Hypothalamus (tissue), 51 donors: ENCODE measurements at regions not wholly inside any gene's neighbourhood (a gene's known extent, or its start where the extent isn't known, plus 50 kb on each side); places are given as distances from the start of the nearest gene placed in this dataset.
A peak's percentile ranks its signal among the peaks of the same experiment; 100 is the strongest.

Experiments
- DNase-seq, 51 donors: peaks; one replicate each; lab custom pipeline; 2025; lab: John Stamatoyannopoulos, UW

DNA sequence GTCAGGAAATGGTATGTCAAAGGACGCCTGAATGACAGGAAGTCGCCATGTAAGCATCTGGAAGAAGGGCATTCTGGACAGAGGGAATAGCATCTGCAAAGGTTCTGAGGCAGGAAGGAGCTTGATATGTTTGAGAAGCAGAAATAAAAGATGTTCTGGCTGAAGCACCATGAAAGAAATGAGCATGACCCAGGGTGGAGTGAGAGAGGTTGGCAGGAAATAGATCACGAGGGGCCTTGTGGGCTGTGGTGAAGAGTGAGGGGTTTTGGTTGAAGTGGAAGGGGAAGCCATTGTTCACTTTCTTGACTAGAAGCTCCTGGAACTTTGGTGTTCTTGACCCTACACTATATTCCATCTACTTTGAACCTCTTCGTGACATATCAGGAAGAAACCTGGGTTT lies 99.4 kb upstream of the PARP11 start:
- no peak for DNase-seq

DNA sequence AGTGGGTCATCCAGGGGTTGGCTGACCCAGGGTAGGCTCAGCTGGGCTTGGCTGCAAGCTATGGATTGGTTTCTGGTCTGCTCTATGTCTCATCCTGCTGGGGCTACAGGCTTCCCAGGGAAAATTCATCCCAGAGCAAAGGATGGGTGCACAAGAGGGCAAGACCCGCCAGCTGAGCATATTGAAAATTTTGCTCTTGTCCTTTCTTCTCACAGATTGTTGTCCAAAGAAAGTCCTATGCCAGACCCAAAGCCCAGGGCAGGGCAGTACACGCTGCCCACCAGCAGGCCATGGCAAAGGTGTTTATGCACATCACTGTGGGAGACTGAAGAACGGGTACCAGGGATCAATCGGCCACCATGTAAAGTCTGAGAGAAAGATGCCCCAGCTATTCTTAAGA lies 95.3 kb upstream of the PARP11 start:
- DNase-seq, result no peak

DNA sequence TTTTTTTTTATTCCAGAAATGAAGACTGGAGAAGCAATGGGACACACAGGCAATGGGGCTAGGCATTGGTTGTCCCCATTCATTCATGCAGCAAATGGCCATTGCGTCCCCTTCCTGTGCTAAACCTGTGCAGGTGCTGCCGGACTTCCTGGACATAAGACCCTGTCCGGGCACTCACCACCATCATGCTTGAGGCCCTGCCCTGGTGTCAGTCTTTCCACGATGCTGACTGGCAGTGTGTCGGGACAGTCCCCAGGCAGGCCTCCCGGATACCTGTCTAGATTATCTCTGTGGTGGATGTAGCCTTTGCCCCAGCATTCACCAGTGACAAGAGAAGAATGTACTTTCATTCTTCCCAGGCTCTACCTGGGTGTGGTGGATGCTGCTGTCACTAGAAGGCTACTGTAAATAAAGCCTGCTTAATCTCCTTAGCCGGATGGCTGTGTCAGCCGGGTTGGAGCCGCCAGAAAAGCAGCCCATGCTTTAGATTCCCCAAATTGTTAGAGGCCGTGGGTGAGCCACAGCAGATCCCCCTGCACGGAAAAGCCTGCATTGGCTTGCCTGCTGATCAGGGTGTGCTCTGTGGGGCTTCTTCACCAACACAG lies 94.5 kb upstream of the PARP11 start:
- DNase-seq, result no peak

DNA sequence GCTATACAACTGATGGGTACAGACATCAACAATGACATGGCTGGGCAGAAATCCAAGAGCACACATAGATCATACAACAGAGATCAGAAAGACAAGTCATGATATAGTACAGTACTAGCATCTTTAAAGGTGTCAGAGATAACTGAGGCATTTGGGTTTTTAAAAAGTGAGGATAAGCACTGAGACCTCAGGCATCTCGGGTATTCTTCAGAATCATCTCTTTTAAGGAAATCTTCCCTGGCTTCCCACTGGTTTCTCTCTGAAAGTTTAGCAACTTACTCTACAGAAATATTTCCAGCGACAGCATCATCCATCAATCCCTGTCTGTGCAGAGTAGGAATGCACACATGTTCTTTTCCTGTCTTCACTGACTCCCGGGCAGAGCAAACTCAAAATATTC lies 93.2 kb upstream of the PARP11 start:
- no peak for DNase-seq

DNA sequence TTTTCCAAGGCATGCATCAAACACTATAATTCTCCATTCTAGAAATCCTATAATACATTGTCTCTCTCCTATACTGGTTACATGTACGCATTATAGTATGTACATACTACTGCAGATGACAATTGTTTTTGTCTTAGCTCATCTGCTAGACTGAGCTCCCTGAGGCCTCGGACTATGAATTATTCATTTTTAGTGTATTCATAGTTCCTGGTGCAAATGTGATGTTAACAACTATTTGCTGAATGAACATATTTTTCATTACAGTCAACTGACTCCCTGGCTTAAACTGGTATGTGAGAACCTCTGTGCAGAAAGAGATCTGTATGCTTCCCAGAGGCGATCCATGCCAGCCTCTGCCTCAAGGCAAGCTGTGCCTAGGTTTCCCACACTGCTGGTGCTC lies 91.8 kb upstream of the PARP11 start:
- DNase-seq, result no peak

DNA sequence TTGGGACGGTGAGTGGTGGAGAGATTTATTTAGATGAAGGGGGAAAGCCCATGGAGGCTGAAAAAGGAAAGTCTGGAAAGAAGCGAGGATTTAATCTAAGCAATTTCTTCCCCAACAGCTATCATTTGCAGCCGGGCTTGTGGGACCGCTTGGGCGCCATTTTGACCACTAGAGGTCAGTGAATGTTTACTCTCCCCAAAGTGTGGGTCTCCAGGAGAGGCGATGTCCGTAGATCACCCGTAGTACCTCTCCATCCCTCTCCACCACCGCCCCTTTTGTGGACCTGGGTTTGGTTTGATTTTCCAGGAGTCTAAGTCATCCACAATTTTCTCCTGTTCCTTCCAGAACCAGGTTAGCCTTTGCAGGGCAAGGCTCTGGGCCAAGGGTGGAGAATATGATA lies 91.2 kb upstream of the PARP11 start:
- DNase-seq, result no peak

DNA sequence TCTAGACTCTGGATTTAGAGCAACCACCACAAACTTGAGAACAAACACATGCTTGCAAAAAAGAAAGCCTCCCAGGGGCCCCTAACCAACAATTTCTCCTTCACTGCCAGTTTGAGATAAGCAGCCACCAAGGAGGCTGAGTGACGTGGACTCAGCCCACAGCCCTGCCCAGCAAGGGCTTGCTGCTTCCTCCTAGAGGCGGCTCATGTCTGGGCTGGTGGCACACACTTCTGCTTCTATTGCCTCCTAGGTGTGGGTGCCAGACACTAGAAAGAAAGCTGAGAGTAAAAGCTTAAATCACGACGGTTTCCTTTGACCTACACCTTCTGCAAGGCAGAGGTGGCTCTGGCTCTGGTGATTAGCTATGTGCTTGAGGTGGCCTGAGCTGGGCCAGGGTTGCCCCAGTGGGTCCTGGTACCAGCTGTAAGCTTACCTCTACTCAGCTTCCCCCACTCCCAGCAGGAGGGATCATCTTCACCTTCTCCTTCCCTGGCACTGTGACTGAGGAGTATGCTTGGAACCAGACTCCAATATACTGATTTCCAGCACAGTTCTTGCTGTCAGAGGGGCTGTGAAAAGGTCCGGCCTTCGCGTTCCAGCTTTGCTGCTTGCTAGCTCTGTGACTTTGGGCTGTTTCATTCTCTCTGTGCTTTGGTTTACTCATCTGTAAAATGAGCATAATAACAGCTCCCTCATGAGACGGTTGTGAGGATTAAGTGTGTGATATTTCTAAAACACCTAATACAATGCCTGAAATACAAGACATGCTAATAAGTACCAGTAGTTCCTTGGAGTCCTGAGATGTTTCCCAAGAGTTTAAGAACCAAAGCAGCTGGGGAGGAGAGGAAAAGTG lies 89.7 kb upstream of the PARP11 start:
- DNase-seq, result peak in 2 of 51 donors; percentile 2 to 6

DNA sequence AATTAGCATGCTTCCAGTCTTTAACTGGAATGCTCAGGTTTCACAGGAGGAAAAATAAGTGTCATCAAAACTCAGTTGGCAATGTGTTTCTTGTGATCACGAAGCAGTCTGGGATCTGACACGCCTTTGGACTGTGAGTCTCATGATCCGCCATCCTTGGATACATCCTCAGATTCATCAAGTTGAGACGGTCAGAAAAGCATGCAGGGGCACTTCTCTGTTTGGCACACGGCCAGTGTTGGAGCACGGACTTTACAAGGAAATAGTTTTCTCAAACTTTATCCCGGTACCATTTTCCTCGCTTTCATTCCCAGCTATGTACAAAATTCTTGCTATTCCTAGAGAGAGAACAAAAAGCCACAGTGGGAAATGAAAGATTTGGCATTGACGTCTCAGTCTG lies 88.4 kb upstream of the PARP11 start:
- DNase-seq, result no peak

DNA sequence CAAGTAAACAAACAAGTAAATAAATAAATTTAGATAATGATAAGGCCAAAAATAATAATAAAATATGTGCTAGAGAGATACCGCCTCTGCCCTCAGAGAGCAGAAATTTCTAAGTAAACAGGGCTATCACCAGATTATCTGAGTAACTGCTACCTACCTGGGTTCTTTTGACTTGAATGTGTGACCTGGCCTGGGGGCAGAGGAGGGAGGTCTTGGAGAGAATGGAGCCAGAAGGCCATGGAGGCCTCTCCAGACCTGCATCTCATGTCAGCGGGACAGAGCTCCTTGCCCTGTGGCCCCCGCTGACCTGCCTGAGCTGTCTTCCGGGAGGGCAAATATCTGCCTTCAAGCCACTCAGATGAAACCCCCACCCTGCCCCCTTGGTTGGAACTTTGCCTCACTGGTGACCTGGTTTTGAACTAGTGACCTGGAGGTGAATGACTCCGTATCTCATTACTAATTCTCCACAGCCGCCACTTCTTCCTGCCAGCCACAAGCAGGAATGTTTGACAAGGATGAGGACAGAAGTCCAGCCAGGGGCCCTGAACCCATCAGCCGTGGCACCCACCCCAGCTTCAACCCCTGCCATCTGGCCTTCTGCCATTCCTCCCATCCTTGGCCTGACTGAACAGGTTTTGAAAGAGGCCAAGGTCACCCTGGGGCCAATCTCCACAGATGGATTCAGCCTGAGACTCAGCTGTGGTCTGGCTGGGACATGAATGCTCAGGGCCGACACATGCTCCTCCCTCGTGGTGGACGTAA lies 86.8 kb upstream of the PARP11 start:
- DNase-seq, result no peak

DNA sequence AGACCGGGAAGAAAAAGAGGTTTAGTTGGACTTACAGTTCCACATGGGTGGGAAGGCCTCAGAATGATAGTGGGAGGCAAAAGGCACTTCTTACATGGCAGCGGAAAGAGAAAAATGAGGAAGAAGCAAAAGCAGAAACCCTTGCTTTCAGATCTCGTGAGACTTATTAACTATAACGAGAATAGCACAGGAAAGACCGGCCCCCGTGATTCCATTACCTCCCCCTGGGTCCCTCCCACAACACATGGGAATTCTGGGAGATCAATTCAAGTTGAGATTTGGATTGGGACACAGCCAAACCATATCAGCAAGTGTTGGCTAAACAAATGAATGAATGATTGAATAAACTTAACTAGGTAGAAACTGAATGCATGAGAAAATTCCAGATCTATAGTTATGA lies 85.3 kb upstream of the PARP11 start:
- no peak for DNase-seq

DNA sequence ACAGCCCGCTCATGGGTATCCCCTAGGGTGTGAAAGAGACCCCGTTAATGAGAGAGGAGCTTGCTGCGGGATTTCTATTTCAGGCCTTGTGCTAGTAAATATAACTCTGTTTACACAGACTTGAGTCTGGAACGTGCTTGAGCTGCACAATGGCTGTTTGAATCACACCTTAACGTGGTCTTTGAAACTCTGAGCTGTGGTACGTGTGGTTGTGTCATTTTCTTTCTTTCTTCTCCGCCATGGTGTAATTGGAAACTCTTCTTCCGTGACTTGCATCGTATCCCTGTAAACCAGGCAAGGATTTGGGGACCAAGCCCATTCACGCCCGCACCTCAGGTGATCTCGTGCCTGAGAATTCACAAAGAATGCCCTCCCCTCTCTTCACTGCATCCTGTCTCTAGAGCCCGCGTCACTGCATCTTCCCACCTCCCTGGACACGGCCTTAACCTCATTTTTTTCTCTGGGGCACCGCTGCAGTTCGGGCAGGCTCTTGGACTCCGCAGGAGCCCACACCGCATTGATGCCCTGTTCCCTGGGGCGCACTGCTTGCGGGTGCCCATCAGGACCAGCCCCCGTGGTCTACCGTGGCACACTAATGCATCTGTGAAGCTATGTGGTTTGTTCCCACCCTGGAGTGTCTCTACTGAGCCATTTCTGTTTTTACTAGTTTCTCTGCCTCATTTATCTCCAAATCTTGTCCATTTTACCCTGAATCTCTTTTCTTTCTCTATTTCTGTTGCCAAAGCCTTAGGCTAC lies 78.4 kb upstream of the PARP11 start:
- DNase-seq, result no peak

DNA sequence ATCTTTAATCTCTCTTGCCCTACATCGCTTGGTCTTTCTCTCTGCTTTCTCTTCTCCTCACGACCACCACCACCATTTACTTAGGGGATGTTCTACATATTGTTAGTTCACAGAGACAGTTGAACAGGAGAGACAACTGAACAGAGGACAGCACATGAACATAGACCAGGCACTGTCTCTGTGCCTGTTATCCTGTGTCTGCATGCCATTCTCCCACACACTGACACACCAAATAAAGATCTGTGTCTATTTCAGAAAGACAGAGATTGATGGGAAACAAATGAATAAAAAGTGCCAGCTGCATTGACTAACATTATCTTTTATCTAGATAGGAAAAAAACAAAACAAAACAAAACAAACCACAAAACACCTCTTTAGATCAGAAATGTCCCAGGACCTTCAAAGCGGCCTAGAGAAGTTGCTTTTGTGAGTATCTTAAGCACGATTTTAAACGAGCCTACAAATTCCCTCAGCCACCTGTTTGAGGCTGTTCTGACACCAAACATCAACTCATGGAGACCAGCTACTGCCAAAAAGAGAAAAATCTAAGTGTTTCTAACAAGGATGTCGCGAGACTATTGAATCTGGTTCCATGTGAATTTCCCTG lies 77.6 kb upstream of the PARP11 start:
- DNase-seq, result no peak

DNA sequence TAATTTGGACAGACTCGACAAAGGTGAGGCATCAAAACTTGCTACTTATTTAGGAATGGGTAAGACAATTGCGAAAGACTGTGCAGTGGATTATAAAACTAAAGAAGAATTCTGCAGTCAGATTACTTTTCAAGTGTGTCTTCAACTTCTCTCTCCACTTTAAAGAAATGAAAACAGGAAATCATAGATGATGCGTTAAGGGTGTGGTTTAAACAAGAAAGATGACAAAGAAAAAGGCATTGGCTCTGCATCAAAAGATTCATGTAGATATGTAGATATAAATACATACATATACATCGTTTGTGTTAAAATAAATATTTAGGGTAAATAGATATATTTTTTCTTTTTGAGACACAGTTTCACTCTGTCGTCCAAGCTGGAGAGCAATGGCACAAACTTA lies 74.6 kb upstream of the PARP11 start:
- no peak for DNase-seq

DNA sequence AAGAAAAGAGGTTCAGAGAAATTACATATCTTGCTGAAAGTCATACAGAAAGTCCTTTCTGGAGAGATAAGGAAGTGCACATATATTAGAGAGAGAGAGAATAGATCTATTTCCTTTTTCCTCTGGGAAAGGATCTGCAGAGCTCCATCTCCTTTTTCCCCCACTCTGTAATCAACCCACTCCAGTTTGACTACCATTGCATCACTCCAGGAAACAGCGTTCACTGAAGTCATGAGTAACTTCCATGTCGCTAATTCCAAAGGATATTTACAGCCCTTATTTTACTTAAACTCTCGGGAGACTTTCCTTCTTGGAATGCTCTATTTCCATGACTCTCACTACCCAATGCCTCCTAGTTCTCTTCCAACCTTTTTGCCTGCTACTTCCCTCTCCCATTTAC lies 72.5 kb upstream of the PARP11 start:
- DNase-seq, result no peak

DNA sequence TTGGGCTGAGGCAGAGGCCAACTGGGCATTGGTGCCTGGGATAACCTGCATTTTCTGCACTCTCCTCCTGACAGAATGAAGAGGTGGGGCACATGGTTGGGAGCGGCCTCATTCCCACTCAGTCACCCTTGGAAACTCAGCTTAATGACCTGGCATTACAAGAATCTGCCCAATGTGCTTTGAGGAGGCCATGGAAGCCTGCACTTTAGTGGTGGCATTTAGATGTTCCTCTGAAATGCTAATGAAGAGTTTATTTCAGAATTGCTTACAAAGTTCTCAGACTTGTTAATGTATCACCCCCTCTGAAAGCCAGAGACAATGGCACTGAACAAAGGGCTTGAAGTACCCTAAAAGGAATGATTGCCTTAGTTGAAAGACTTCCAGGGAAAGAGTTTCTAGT lies 71.4 kb upstream of the PARP11 start:
- DNase-seq, result no peak

DNA sequence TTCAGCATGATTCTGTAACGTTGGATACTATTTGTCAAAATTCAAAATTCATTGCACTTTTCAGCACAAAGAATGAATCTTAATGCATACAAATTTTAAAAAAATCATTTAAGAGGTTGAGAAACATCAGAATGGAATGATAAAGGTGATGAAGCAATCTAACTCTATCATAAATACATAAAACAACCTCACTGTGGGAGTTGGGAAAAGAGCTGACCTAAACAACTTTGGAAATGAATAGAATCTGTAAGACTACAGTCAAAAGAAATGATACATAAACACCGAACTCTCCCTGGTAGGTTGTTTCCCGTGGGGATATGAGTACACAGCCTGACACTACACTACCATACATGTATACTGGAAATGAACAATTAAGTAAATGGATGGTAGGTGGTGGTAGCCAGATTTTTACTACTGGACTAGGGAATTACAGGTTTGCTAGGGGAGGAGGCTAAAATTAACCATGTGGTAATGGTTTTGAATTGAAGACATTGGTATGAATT lies 64.9 kb upstream of the PARP11 start:
- no peak for DNase-seq

DNA sequence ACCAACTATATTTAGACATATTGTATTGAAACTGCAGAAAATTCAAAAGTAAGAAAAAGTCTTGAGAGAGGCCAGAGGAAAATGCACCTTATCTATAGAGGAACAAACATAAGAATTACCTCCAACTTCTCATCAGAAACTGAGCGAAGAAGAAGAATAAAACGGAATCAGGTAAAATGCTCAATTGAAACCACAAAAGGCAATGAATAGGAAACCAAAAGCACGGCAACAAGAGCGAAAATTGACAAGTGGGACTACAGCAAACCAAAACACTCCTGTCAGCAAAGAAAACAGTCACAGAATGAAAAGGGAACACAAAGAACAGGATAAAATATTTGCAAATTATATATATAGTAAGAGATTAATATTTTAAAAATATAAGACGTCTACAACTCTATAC lies 61.9 kb upstream of the PARP11 start:
- DNase-seq, result no peak

DNA sequence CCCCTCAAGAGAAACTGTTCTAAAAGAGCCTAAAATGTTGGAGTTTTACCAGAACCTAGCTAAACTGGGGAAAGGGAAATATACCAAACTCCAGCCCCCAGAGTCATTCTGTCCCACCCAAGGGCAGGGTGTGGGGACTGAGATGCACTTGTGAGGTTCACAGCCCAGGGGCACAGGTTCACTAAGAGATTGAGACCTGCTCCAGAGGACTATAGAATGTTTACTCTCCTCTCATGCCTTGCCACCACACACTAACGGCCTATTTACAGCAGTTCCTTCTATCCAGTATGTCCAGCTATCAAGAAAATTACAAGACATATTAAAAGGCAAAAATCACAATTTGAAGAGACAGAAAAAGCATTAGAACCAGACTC lies 60.6 kb upstream of the PARP11 start:
- DNase-seq, result no peak

DNA sequence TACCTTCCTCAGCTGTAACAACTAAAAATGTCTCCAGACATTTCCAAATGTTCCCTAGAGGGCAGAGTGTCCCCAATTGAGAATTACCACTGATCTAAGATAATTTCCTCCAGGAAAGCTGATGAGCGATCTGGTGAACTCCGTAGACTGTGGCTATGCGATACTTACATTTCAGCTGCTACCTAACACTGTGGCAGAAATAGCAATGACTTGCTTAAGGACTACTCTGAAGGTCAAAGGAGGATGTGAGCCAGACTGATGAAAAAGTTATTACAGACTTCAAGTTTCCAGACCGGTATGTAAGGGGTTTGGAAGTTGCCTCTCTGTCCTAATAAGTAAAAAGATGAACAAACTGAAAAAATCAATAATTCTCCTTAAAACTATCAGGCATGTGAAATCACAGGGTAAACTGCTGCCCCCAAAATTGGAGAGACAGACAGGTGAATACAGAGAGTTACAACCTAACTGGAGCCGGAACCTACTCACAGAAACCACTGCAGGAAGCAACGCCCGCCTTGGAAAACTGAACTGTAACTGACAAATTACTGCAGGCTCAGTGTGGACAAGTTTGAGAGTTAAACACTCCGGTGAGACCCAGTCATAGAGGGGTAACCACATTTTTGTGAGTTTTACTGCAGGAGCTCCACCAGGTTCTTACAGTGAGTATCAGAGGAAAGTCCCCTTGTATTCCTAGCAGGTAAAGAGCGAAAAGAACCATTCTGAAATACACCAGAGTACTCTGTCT lies 60.0 kb upstream of the PARP11 start:
- DNase-seq, result no peak

DNA sequence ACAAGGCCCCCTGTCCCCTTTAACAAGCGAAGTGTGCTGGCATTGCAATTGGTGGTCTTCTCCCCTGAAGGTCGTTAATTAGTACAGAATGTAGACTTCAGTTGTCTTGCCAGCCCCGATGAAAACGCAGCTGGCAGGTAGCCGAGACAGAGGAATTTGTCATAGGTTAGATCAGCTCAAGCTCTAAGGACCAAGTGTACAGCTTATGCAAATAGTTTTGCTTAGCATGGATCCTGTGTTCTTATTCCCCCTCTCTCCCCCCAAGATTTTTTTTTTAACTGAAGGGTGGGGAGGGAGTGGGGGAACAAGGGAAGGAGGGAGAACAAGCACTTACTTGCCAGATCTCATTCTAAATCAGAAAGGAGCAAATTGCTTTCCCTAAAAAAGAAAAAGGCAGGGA lies 58.6 kb upstream of the PARP11 start:
- DNase-seq, result no peak
